ENCODE measurements at regions not wholly inside any gene's neighbourhood (a gene's known extent, or its start where the extent isn't known, plus 50 kb on each side); places are given as distances from the start of the nearest gene placed in this dataset.
A peak's percentile ranks its signal among the peaks of the same experiment; 100 is the strongest.

DNA sequence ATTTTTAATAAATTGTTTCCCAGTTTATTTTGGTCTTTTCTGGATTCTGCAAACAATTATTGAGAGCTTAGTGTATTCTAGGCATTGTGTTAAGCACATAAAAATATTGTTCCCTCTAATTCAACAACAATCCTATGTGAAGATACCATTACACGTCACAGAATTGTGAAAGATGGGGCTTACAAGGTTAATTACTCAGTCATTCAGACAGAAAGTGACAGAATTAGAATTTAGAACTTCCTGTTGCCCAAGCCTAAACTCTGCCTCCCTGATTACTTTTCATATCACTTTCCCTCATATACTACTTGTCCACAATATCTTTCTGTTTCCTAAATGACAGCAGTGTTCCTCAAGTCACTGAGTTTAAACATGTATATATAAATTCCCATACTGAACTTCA, 186.7 kb upstream of the VEGFC start:
- DNase-seq (ENCODE audit: low read depth): no peak

GRCh38 chr4:176981074-176981473, 188.4 kb upstream of the VEGFC start:
- no peak for DNase-seq (ENCODE audit: low read depth)

DNA sequence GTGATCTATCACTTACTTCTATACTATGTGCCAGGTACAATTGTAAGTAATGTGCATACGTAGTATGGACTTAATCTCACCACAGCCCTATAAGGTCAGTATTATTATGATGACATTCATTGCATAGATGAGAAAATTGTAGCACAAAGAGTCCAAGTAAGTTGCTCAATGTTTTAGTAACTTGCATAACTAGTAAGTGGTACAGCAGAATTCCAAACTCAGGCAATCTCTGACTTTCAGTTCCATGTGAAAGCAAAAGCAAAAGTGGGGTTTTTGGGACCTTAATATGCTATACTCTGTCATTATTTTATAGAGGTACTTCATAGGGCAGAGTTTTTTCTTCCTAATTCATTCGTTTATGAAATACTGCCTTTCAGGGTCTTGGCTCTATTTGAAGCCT, 188.8 kb upstream of the VEGFC start:
- no peak for DNase-seq (ENCODE audit: low read depth)

GRCh38 chr4:176988226-176988625, 195.5 kb upstream of the VEGFC start:
- peak; percentile 94 for DNase-seq (ENCODE audit: low read depth)

GRCh38 chr4:176989186-176989585, 196.5 kb upstream of the VEGFC start:
- no peak for DNase-seq (ENCODE audit: low read depth)

DNA sequence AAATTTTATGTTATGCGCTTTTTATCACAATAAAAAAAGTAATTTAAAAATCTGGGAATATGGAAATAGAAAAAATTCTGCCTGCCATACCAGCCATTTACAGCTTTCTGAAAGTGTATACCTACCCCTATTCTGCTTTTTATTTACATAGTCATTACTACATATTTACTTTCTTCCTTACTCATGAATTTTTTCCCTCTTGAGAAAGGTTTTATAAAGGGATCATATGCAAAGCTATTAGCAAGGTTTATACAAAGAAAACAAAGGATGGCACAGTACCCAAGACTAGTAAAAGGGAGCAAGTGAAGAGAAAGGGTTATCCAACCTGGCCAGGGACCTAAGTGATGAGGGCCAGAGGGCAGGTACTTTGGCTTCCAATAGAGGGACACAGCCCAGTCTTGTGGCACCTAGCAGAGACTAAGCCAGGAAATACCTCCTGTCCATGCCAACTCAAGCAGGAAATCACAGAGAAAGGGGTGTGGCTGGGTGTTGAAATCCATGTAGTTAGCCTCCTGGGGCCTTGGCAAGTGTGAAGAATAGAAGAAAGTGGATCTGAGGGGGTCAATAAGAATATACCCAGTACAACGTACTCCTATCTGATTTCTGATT, 207.3 kb upstream of the VEGFC start:
- DNase-seq (ENCODE audit: low read depth): no peak

DNA sequence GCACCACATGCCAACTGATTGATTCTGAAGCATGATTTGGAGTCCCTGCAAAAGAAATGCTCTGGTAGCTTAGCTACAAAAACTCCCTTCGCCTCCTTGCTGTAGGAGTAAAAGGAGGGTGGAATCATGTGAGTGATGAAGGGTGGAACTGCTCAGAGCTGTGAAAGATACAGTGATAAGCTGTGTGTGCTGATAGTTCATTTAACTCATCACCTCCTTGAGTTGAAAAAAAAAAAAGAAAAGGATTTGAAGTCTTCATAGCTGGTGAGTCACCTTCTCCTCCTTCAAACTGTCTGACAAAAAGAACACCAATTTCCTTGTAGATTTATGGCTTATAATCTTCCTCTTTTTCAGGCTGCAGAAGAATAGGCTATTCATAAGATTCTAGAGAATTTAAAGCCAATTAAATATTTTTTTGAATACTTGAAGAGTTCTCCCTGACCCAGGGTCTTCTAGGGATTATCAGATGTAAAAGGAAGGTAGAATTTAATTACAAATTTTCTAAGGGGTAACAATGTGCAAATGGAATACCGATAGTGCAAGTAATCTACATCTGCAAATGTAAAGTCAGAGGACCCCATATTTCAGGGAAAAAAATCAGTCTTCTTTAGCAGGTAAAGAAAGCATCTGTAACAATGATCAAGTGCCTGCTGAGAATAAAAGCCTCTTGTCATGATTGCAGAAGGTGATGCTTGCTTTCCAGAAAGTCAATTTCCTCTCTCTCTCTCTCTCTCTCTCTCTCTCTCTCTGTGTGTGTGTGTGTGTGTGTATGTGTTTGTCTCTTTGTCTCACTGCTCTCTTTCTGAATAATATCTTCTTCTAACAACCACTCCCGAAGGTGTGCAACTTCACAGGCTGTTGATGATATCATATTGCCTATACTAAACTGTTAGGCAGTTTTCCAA, 208.8 kb upstream of the VEGFC start:
- no peak for DNase-seq (ENCODE audit: low read depth)

- peak; percentile 82 for DNase-seq (ENCODE audit: low read depth)
Observed at GRCh38 chr4:177005674-177006230, 213.0 kb upstream of the VEGFC start.

- no peak for DNase-seq (ENCODE audit: low read depth)
Observed at GRCh38 chr4:177006331-177006730, 213.6 kb upstream of the VEGFC start.

DNA sequence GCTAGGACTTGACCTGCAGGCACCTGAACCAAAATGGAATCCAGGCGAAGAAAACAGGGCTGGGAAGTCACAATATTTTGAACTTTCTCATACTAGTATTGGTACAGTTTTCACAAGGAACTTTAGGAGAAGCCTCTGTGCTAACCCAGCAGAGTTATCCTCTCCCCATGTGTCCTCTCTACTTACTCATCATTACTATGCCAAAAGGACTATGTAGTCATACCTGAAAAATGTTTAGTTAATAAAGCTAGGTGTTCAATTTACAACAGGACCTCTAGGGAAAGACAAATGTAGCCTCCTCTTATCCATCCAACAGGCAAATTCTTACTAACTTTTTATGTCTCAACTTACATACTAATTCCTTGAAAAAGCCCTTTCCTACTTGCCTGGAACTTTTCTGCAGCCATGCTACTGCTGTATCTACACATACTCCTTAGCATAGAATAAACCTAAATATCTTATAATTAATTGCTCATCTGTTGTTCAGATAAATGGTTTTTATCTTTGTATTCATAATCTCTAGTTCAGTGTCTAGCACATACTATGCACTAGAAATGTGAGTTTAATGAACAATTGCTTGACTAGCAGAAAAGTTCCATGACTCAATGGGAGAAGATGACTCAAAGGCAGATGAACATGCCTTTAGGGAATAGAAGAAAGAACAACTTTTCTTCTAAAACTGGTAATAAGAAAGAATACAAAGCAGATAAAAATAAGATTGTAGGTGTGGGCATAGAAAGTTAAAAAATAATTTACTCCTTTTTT, 215.5 kb upstream of the VEGFC start:
- no peak for DNase-seq (ENCODE audit: low read depth)

DNA sequence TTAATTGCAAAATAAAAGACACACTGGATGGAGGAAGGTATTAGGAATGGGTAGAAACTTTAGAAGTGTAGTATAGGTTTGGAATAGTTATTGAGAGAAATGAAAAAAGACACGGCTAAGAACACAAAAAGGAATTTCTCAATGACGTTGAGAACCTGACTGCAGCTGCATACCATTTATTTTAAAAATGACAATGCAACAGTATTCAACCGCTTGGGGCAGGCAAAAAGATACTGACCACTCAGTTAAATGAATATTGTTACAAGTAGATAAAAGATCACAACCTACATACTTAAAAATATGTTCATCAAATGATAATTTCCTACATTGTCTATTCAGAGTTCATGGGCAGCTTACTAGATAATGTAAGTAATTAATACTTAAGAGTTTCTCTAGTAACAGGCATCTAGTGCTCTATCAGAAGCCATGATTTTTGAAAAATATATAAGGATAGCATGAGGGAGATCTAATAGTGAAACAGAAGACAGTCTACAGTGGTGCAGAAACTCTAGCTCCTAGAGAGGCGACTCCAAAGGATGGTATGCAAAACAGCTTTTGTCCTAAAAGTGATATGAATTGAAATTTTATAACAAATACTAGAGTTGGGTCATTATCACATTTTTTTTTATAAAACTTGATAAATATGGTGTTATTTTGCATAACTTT, 216.2 kb upstream of the VEGFC start:
- DNase-seq (ENCODE audit: low read depth): no peak

DNA sequence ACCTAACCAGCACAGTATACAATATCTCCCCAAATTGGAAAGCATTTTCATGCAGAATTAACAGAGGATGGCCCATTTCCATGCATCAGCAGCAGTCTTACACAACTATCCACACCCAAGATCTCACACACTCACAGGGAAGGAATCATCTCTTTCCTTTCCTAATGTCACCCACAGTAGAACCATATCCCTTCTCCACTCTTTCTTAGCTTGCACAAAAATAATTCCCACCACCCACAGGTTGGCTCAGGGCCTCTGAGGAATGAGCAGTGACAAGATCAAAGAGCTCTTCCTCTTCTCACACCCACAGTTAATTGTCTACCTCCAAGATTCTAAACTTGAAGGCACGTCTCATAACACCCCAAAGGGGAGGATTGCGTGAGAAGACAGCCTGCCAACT, 217.7 kb upstream of the VEGFC start:
- DNase-seq (ENCODE audit: low read depth): no peak

DNA sequence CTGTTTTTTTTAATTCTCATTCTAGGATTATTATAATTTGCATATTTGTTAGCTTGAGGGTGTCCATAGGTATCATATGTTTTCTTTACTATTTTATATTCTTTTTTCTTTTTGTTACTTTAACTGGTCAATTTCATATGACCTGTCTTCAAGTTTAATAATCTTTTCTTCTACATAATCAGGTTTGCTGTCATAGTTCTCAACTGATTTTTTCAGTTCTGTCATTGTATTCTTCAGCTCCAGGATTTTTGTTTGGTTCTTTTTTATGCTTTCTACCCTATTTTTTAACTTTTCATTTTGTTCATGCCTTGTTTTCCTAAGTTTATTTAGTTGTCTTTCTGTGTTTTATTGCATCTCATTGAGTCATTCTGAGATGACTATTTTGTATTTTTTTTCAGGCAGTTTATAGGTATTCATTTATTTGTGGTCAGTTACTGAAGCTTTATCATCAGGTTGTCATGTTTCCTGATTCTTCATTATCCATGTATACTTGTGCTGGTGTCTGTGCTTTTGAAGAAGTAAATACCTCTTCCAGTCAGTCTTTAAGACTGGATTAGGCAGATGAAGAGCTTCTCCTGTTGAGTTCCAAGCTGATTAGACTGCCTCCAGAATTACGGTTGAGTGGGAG, 220.3 kb upstream of the VEGFC start:
- DNase-seq (ENCODE audit: low read depth): no peak

DNA sequence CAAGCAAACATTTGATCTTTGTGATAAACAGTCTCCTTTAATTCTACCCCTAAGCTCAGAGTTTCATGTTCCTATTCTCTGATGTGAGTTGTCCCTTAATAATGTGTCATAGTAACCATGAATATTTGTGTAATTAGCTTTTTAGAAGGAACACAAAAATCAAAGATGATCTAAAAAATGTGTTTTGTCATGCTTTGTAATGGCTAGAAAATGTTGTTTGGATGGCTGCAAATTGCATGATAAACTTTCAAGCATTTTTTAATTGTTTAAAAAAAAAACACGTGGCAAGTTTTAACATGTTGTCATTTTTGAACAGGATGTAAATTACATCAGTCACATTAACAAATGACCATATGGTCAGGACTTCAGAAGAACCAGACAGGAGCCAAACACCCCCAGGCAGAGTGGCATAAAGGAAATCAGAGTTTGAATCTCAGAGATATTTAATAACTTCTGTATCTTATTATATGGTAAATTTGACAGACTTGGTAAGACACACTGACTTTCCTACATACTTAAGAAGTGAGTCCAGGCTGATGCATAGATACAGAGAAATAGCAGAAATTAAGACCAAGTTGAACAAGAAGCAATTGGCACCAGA, 223.9 kb upstream of the VEGFC start:
- DNase-seq (ENCODE audit: low read depth): peak; percentile 71

- DNase-seq (ENCODE audit: low read depth): no peak
Observed at GRCh38 chr4:177023951-177024350, 231.2 kb upstream of the VEGFC start.

- DNase-seq (ENCODE audit: low read depth): no peak
Observed at GRCh38 chr4:177032341-177032740, 239.6 kb upstream of the VEGFC start.

DNA sequence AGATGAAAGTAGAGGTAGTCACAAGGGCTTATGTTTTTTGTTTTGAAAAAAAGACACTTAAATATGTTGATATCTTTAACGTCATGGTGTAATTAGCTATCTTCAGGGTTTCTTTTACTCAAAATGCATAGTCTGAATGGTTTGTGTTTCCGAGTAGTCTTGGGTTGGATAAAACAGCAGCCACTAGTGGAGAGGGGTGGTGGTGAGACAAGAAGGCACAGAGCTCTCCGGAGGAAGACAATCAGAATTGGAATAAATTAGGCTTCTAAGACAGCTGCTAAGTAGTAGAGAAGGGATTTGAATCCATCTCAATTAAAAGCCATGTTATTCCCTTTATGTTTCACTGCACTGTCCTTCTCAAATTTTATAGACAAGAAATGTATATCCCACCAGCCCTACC, 240.4 kb upstream of the VEGFC start:
- no peak for DNase-seq (ENCODE audit: low read depth)

DNA sequence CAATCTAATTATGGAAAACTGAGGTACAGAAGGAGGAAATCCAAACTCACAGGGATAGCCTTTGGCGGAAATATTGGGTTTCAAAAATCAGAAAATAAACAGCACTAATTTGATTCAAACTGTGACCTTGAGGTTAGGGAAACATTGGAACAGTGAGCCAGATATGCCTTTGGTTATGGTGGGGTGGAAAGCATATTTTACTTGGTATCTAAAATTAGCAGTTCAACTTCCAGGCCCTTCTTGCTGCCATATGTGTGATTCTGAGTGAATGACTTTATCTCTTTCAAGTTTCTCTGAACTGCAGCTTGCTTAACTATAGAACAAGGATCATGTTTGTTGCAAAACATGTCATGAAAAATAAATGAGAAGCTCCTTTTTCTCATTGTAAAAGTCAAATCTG, 240.9 kb upstream of the VEGFC start:
- no peak for DNase-seq (ENCODE audit: low read depth)

GRCh38 chr4:177041356-177041755, 248.6 kb upstream of the VEGFC start:
- no peak for DNase-seq (ENCODE audit: low read depth)

- DNase-seq (ENCODE audit: low read depth): peak; percentile 48
Observed at GRCh38 chr4:177047070-177047850, 254.5 kb upstream of the VEGFC start.

DNA sequence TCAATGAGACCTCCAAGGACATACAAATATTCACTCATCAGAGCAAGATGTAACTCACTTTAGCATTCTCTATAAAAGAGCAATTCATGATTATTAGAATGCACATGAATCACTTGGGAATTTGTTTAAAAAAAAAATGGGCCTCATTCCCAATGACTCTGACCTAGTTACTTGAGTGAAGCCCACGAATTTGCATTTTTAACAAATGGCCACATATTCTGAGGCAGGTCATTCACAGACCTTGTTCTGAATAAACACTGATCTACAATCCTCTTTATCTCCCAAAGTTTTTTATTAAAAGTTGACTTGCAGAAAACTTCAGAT, 255.1 kb upstream of the VEGFC start:
- no peak for DNase-seq (ENCODE audit: low read depth)
